H9 (cell line): ENCODE measurements at regions not wholly inside any gene's neighbourhood (a gene's known extent, or its start where the extent isn't known, plus 50 kb on each side); places are given as distances from the start of the nearest gene placed in this dataset.
A peak's percentile ranks its signal among the peaks of the same experiment; 100 is the strongest.
"Not testable (repeated sequence)": the region's sequence is repeated elsewhere in the genome, so short reads cannot be mapped to it uniquely, and the experiment has no call there.

Experiments
- DNase-seq: peaks from one replicate; pipeline ENCODE4 v3.0.0-alpha.2; 2017
- H2AFZ ChIP-seq: one replicate; pipeline ENCODE4 v1.6.1; 2013; ENCODE audit warnings: mild to moderate bottlenecking, low read length, control low read depth, moderate library complexity
- H2AK5ac ChIP-seq: 2 replicates; pipeline ENCODE4 v1.6.1; 2013; ENCODE audit warnings: low read length, control low read depth, mixed read lengths; ENCODE audit not compliant: insufficient read length
- H2BK120ac ChIP-seq: one replicate; pipeline ENCODE4 v1.6.1; 2013; ENCODE audit warnings: low read depth, mild to moderate bottlenecking, low read length, control low read depth, inconsistent platforms; ENCODE audit not compliant: poor library complexity, severe bottlenecking
- H2BK12ac ChIP-seq: 2 replicates; pipeline ENCODE4 v1.6.1; 2013; ENCODE audit warnings: low read length, control low read depth, mixed read lengths, low read depth; ENCODE audit not compliant: insufficient read length
- H2BK15ac ChIP-seq: 2 replicates; pipeline ENCODE4 v1.6.1; 2013; ENCODE audit warnings: low read depth, low read length, control low read depth
- H2BK20ac ChIP-seq: one replicate; pipeline ENCODE4 v1.6.1; 2013; ENCODE audit warnings: low read depth, mild to moderate bottlenecking, low read length, control low read depth, inconsistent platforms; ENCODE audit not compliant: poor library complexity, severe bottlenecking
- H2BK5ac ChIP-seq: 2 replicates; pipeline ENCODE4 v1.6.1; 2013; ENCODE audit warnings: low read length, control low read depth, mixed read lengths; ENCODE audit not compliant: insufficient read length
- H3K14ac ChIP-seq: 2 replicates; pipeline ENCODE4 v1.6.1; 2013; ENCODE audit warnings: low read length, control low read depth; ENCODE audit not compliant: insufficient read depth
- H3K18ac ChIP-seq: 2 replicates; pipeline ENCODE4 v1.6.1; 2013; ENCODE audit warnings: low read depth, mild to moderate bottlenecking, mixed read lengths, low read length, control low read depth; ENCODE audit not compliant: insufficient read length
- H3K23ac ChIP-seq: 2 replicates; pipeline ENCODE4 v1.6.1; 2013; ENCODE audit warnings: low read length, control low read depth, mixed read lengths, low read depth; ENCODE audit not compliant: insufficient read length
- H3K23me2 ChIP-seq: 2 replicates; pipeline ENCODE4 v1.6.1; 2013; ENCODE audit warnings: low read depth, mild to moderate bottlenecking, mixed read lengths, low read length, control low read depth; ENCODE audit not compliant: insufficient read length, poor library complexity, severe bottlenecking
- H3K27ac ChIP-seq: 2 replicates; pipeline ENCODE4 v1.5.1; 2013; ENCODE audit warnings: low read length, control low read depth, mixed read lengths, low read depth; ENCODE audit not compliant: insufficient read length
- H3K27me3 ChIP-seq: 2 replicates; pipeline ENCODE4 v1.6.1; 2013; ENCODE audit warnings: low read length, control low read depth, inconsistent platforms; ENCODE audit not compliant: insufficient read depth
- H3K4ac ChIP-seq: 2 replicates; pipeline ENCODE4 v1.6.1; 2013; ENCODE audit warnings: low read depth, mild to moderate bottlenecking, control low read depth, inconsistent platforms, low read length, moderate library complexity
- H3K4me1 ChIP-seq: 2 replicates; pipeline ENCODE4 v1.6.1; 2013; ENCODE audit warnings: low read length, control low read depth, inconsistent platforms; ENCODE audit not compliant: insufficient read depth
- H3K4me2 ChIP-seq: 2 replicates; pipeline ENCODE4 v1.6.1; 2013; ENCODE audit warnings: low read length, control low read depth, mixed read lengths; ENCODE audit not compliant: insufficient read length, insufficient read depth
- H3K56ac ChIP-seq: 2 replicates; pipeline ENCODE4 v1.6.1; 2013; ENCODE audit warnings: low read depth, mild to moderate bottlenecking, mixed read lengths, low read length, control low read depth; ENCODE audit not compliant: insufficient read length
- H3K79me1 ChIP-seq: 2 replicates; pipeline ENCODE4 v1.6.1; 2013; ENCODE audit warnings: low read depth, mild to moderate bottlenecking, moderate library complexity, low read length, control low read depth, inconsistent platforms; ENCODE audit not compliant: insufficient read depth, poor library complexity, severe bottlenecking
- H3K79me2 ChIP-seq: 2 replicates; pipeline ENCODE4 v1.6.1; 2013; ENCODE audit warnings: low read length, control low read depth, inconsistent platforms; ENCODE audit not compliant: insufficient read depth
- H3K9ac ChIP-seq: 2 replicates; pipeline ENCODE4 v1.6.1; 2013; ENCODE audit warnings: low read length, control low read depth, mixed read lengths; ENCODE audit not compliant: insufficient read length; ENCODE audit errors: extremely low read depth
- H3K9me3 ChIP-seq: one replicate; pipeline ENCODE4 v1.6.1; 2013; ENCODE audit warnings: low read depth, low read length, inconsistent platforms; ENCODE audit not compliant: control insufficient read depth
- H3T11ph ChIP-seq: one replicate; pipeline ENCODE4 v1.6.1; 2013; ENCODE audit warnings: mild to moderate bottlenecking, low read length, control low read depth, inconsistent platforms
- H4K20me1 ChIP-seq: one replicate; pipeline ENCODE4 v1.6.1; 2013; ENCODE audit not compliant: control insufficient read depth, insufficient read length, insufficient read depth
- H4K5ac ChIP-seq: 2 replicates; pipeline ENCODE4 v1.6.1; 2013; ENCODE audit warnings: low read depth, mild to moderate bottlenecking, mixed read lengths, low read length, control low read depth; ENCODE audit not compliant: insufficient read length
- H4K8ac ChIP-seq: replicated peaks from 2 replicates; pipeline ENCODE4 v1.6.1; 2013; ENCODE audit warnings: low read length, control low read depth, mixed read lengths, low read depth; ENCODE audit not compliant: insufficient read length
- H4K91ac ChIP-seq: 2 replicates; pipeline ENCODE4 v1.6.1; 2013; ENCODE audit warnings: low read depth, mild to moderate bottlenecking, moderate library complexity, mixed read lengths, low read length, control low read depth; ENCODE audit not compliant: insufficient read length
- H3K27ac Mint-ChIP-seq, 3 experiments: 2 replicates in 2 of 3; 3 replicates in 1 of 3; pipeline ENCODE4 v1.8.0; 2020 to 2021; ENCODE audit warnings: mixed read lengths in 3 of 3, mild to moderate bottlenecking in 1 of 3, moderate library complexity in 1 of 3
- H3K27me3 Mint-ChIP-seq: 2 replicates; pipeline ENCODE4 v1.8.0; 2021; ENCODE audit warnings: low read depth, mild to moderate bottlenecking, moderate library complexity, mixed read lengths
- H3K36me3 Mint-ChIP-seq, 3 experiments: 2 replicates in 2 of 3; 3 replicates in 1 of 3; pipeline ENCODE4 v1.8.0; 2020 to 2021; ENCODE audit warnings: low read depth in 3 of 3, mixed read lengths in 3 of 3; ENCODE audit not compliant: insufficient read depth in 1 of 3
- H3K4me1 Mint-ChIP-seq, 2 experiments: 2 replicates each; pipeline ENCODE4 v1.8.0; 2020; ENCODE audit warnings: mixed read lengths in 2 of 2
- H3K4me3 Mint-ChIP-seq, 2 experiments: 2 replicates in 1 of 2; 3 replicates in 1 of 2; pipeline ENCODE4 v1.8.0; 2020 to 2021; ENCODE audit warnings: mild to moderate bottlenecking in 2 of 2, mixed read lengths in 2 of 2, moderate library complexity in 1 of 2
- H3K9me3 Mint-ChIP-seq, 2 experiments: 2 replicates in 1 of 2; 3 replicates in 1 of 2; pipeline ENCODE4 v1.8.0; 2020; ENCODE audit warnings: mild to moderate bottlenecking in 2 of 2, mixed read lengths in 2 of 2, moderate library complexity in 1 of 2
- WGBS: extraction: QIAGEN DNeasy Blood & Tissue Kit; methylation state at CpG from one replicate; pipeline ENCODE4 v1.1.7; 2013; ENCODE audit warnings: missing lambda C conversion rate, low lambda C conversion rate, mixed read lengths; ENCODE audit not compliant: insufficient read length; ENCODE audit errors: extremely low coverage; 5-methylcytosine and 5-hydroxymethylcytosine counted together
- TF ChIP-seq, protein P1 (sequence below): fragments of 200-600 bp; sonication (generic); conservative IDR thresholded peaks from 3 replicates; pipeline ENCODE4 v1.8.0; 2021; ENCODE audit warnings: antibody characterized with exemption, mild to moderate bottlenecking

DNA sequence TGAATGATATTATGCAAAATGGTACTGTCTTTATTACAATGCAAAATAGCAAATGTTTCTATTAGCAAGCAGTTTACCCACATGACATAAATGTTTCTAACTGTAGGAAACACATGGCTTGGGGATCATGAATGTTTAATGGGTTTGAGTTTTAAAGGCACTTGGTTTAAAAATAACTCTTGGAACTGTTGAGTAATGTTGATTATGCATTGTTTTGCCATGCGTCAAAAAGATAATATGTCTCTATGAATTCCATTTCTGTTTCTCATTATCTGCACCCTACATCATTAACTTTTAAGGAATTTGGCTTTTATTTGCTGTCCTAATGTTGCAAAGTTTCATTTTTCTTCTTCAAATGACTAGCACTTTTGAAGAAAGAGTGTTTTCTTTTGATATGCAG, 1355.5 kb downstream of the SUCLG1 start:
- Histone ChIP-seq H3K14ac (no peak overlapping the region), H3K9ac (no peak overlapping the region), H3K27me3 (no peaks in the 10 kb centered on the region), H3K27ac (no peak overlapping the region), H2BK20ac (no peak overlapping the region), H3K4ac (no peak overlapping the region), H3K4me2 (no peak overlapping the region), H4K8ac (no peak overlapping the region), H2AK5ac (no peak overlapping the region), H3K18ac (no peak overlapping the region), H2BK15ac (no peak overlapping the region), H2BK12ac (no peak overlapping the region), H3K9me3 (no peaks in the 10 kb centered on the region), H3K4me1 (no peaks in the 10 kb centered on the region; the same call in 1 of the 2 replicates), H4K20me1 (no peaks in the 10 kb centered on the region), H2AFZ (no peak overlapping the region), H3K79me2 (no peaks in the 10 kb centered on the region), H3K56ac (no peak overlapping the region), H3K79me1 (no peaks in the 10 kb centered on the region), H4K91ac (no peak overlapping the region), H3T11ph (no peak overlapping the region), H3K23ac (no peak overlapping the region), H2BK120ac (no peak overlapping the region), H3K23me2 (no peaks in the 10 kb centered on the region), H2BK5ac (no peak overlapping the region), H4K5ac (no peak overlapping the region)
- H3K27ac Mint-ChIP-seq, result no peak overlapping the region
- H3K4me3 Mint-ChIP-seq, result no peak overlapping the region
- H3K27me3 Mint-ChIP-seq, result no peaks in the 10 kb centered on the region
- no CpG with 5 or more reads among the region's 1 CpG for WGBS
- no peak for DNase-seq
- peaks cover 4 to 9% (median 7%) of the 10 kb centered on the region in 3 experiments; a peak in 6 of 7 replicates for H3K36me3 Mint-ChIP-seq
- TF ChIP-seq, protein P1, sequence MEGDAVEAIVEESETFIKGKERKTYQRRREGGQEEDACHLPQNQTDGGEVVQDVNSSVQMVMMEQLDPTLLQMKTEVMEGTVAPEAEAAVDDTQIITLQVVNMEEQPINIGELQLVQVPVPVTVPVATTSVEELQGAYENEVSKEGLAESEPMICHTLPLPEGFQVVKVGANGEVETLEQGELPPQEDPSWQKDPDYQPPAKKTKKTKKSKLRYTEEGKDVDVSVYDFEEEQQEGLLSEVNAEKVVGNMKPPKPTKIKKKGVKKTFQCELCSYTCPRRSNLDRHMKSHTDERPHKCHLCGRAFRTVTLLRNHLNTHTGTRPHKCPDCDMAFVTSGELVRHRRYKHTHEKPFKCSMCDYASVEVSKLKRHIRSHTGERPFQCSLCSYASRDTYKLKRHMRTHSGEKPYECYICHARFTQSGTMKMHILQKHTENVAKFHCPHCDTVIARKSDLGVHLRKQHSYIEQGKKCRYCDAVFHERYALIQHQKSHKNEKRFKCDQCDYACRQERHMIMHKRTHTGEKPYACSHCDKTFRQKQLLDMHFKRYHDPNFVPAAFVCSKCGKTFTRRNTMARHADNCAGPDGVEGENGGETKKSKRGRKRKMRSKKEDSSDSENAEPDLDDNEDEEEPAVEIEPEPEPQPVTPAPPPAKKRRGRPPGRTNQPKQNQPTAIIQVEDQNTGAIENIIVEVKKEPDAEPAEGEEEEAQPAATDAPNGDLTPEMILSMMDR, result no peak
- H3K9me3 Mint-ChIP-seq, result peaks cover 7 to 20% of the 10 kb centered on the region in 2 experiments
- peaks cover 6 to 8% of the 10 kb centered on the region in 2 experiments for H3K4me1 Mint-ChIP-seq

DNA sequence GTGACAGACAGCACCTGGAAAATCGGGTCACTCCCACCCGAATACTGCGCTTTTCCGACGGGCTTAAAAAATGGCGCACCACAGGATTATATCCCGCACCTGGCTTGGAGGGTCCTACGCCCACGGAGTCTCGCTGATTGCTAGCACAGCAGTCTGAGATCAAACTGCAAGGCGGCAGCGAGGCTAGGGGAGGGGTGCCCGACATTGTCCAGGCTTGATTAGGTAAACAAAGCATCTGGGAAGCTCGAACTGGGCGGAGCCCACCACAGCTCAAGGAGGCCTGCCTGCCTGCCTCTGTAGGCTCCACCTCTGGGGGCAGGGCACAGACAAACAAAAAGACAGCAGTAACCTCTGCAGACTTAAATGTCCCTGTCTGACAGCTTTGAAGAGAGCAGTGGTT, 1370.0 kb downstream of the SUCLG1 start:
- not testable (repeated sequence) for H2BK120ac ChIP-seq, H4K8ac ChIP-seq, H3K27ac Mint-ChIP-seq, H4K20me1 ChIP-seq, H3K23ac ChIP-seq, H3K36me3 Mint-ChIP-seq, H2AFZ ChIP-seq, H3K18ac ChIP-seq, H3T11ph ChIP-seq, H4K91ac ChIP-seq, H3K79me1 ChIP-seq, H3K27me3 Mint-ChIP-seq, H2BK5ac ChIP-seq, H3K14ac ChIP-seq, H3K27ac ChIP-seq, H3K4me2 ChIP-seq, H2AK5ac ChIP-seq, H3K9ac ChIP-seq, H3K9me3 ChIP-seq, H4K5ac ChIP-seq, H2BK15ac ChIP-seq, H3K79me2 ChIP-seq, H3K23me2 ChIP-seq, H3K9me3 Mint-ChIP-seq, H3K4me1 Mint-ChIP-seq, H3K4me3 Mint-ChIP-seq, H2BK20ac ChIP-seq, H3K4me1 ChIP-seq, H3K56ac ChIP-seq, H3K27me3 ChIP-seq, H2BK12ac ChIP-seq, H3K4ac ChIP-seq
- no CpG with 5 or more reads among the region's 15 CpGs for WGBS
- peak; percentile 26 for DNase-seq
